Stimulated activated CD8-positive, alpha-beta memory T cell treated with anti-CD3 and anti-CD28 coated beads, Interleukin-15, amount 100 ng/mL, for 48 hours (primary cell): ENCODE measurements at regions not wholly inside any gene's neighbourhood (a gene's known extent, or its start where the extent isn't known, plus 50 kb on each side); places are given as distances from the start of the nearest gene placed in this dataset.

Experiments used
- DNase-seq, 2 donors: peaks; one replicate each; pipeline ENCODE4 v3.0.0-alpha.2; 2020; ENCODE audit warnings: low read depth in 2 of 2

GRCh38 chr18:78920456-78921138 is 59.0 kb upstream of the SALL3 start:
- no peak for DNase-seq

- DNase-seq: no peak
These were observed 56.8 kb upstream of the SALL3 start for GRCh38 chr18:78922856-78923255.

DNA sequence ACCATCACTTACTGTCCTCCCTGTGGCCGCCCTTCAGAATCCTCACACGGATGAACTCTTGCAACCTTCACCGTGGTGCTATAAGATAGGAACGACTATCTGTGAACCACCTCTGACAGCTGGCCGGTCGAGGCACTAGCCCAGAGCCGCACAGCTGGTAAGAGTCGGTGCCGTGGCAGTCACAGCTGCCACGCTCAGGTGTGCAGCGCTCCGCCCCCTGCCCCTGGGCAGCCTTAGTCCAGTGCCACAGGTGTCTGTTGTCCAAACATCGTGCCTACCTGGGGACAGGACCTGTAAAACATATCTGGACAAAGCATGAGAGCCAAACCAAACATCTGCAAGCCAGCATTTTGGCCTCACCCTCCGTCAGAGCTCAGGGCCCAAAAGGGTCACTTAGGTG is 55.3 kb upstream of the SALL3 start:
- no peak for DNase-seq

DNA sequence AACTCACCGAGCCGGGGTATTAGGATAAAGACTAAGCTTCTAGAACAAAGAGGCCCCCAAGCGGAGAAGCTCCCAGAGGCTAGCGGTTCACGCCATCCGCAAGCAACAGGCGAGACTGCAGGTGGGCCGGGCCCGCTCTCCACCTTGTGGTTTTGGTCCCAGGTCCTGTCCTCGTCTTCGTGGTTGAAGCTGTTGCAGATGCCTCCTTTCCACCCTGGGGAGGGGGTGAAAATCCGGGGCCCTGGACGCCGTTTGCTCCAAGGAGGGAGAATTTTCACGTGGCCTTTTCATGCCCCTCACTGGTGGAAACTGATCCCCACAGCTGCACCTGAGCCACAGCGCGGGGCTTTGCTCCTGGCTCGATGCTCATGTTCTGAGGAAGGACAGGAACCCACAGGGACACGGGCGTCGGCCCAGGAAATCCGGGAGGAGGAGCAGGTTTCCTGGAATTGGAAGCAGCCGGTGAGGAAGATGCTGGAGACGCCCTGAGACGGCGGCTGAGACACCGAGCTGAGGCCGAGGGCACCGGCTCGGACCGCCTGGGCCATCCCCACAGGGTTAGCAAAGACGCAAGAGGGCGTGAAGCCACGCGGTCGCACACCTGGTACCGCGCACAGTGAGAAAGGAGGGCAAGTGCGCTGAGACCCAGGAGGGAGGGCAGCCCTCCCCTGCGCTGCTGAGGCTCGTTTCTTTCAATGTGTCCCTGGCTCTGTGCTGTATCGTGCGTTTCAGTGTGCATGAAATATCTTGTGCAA is 54.7 kb upstream of the SALL3 start:
- DNase-seq: no peak

GRCh38 chr18:78925557-78926242 is 53.9 kb upstream of the SALL3 start:
- no peak for DNase-seq

- DNase-seq: no peak
These were observed 53.4 kb upstream of the SALL3 start for GRCh38 chr18:78926243-78926615.

GRCh38 chr18:78927156-78927555 is 52.5 kb upstream of the SALL3 start:
- DNase-seq: no peak

- DNase-seq: no peak
These were observed 52.0 kb upstream of the SALL3 start for GRCh38 chr18:78927616-78928015.

DNA sequence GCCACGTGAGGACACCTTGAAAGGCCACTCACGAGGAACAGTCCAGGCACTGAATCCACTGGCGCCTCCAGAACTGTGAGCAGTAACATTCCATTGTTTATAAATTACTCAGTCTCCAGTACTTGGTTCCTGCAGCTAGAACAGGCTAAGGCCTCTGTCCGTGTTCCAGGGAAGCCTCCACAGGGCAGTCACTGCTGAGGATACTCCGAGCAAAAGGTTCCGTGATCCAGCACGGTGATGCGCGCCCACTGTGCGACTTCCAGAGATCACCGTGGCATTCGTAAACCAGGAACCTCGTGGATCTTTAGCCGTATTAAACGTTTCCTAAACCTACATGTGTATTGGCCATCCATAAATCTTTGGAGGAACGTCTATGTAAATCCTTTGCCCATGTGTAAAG is 51.5 kb upstream of the SALL3 start:
- no peak for DNase-seq

DNA sequence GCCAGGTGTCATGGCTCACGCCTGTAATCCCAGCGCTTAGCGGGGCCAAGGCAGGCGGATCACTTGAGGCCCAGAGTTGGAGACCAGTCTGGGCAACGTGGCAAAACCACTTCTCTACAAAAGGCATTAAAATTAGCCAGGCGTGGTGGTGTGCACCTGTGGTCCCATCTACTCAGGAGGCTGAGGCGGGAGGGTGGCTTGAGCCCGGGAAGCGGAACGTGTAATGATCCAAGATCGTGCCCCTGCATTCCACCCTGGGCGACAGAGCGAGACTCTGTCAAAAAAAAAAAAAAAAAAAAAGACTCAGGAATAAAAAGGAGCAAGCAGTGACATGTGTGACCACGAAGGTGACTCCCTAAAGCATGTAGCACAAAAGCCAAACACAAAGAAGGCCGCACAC is 50.1 kb upstream of the SALL3 start:
- DNase-seq: no peak
